HEK293 (cell line): ENCODE measurements at regions not wholly inside any gene's neighbourhood (a gene's known extent, or its start where the extent isn't known, plus 50 kb on each side); places are given as distances from the start of the nearest gene placed in this dataset.

ENCODE experiments used
- CTCF ChIA-PET: fragments of 350-600 bp; formaldehyde crosslinking; extraction: SDS; loops from one replicate; lab custom pipeline; 2021; ENCODE audit warnings: antibody characterized with exemption; lab: Yijun Ruan, JAX
- POLR2A ChIA-PET: fragments of 300-600 bp; formaldehyde crosslinking; extraction: SDS; loops from one replicate; lab custom pipeline; 2020; ENCODE audit warnings: antibody characterized with exemption, inconsistent platforms; lab: Yijun Ruan, JAX
- H3K27ac ChIP-seq: fragments of 200-500 bp; sonication (Bioruptor generic); 2 replicates; pipeline ENCODE4 v1.5.1; 2014; ENCODE audit warnings: low read depth, low read length, control low read depth, inconsistent platforms; ENCODE audit errors: extremely low read depth
- H3K36me3 ChIP-seq, 2 experiments: fragments of 200-500 bp in 1 of 2; sonication (Bioruptor generic) in 1 of 2; 1 replicate in 1 of 2; 2 replicates in 1 of 2; pipeline ENCODE4 v1.5.1; 2014 to 2017; ENCODE audit warnings: inconsistent platforms in 2 of 2, low read length in 2 of 2; ENCODE audit not compliant: control insufficient read depth in 2 of 2, insufficient read depth in 1 of 2
- H3K4me1 ChIP-seq: fragments of 200-500 bp; sonication (Bioruptor generic); 2 replicates; pipeline ENCODE4 v1.5.1; 2014; ENCODE audit warnings: mild to moderate bottlenecking, low read length, inconsistent platforms; ENCODE audit not compliant: control insufficient read depth, insufficient read depth
- H3K4me3 ChIP-seq: 2 replicates; pipeline ENCODE4 v1.5.1; 2011; ENCODE audit warnings: low read depth, mild to moderate bottlenecking, control low read depth, low read length, moderate library complexity
- H3K9me3 ChIP-seq: fragments of 200-500 bp; sonication (Bioruptor generic); 2 replicates; pipeline ENCODE4 v1.5.1; 2014; ENCODE audit warnings: low read depth, low read length, inconsistent platforms; ENCODE audit not compliant: control insufficient read depth, insufficient read depth
- BCL11A ChIP-seq: fragments of 450-650 bp; formaldehyde crosslinking; IDR thresholded peaks from 2 replicates; pipeline ENCODE4 v1.5.1; 2016; ENCODE audit warnings: low read depth, missing biosample characterization, missing genetic modification characterization
- HOXA7 ChIP-seq: sonication (generic); formaldehyde crosslinking; IDR thresholded peaks from 2 replicates; pipeline ENCODE4 v1.8.1; 2022; ENCODE audit warnings: missing genetic modification reagents, borderline replicate concordance
- INSM2 ChIP-seq: fragments of 450-650 bp; formaldehyde crosslinking; IDR thresholded peaks from 2 replicates; pipeline ENCODE4 v1.5.1; 2016; ENCODE audit warnings: missing biosample characterization, missing genetic modification characterization
- MYNN ChIP-seq: fragments of 450-650 bp; formaldehyde crosslinking; IDR thresholded peaks from 2 replicates; pipeline ENCODE4 v1.5.1; 2016; ENCODE audit warnings: missing biosample characterization, missing genetic modification characterization, borderline replicate concordance
- SCRT2 ChIP-seq: fragments of 450-650 bp; formaldehyde crosslinking; IDR thresholded peaks from 2 replicates; pipeline ENCODE4 v1.5.1; 2016; ENCODE audit warnings: missing biosample characterization, missing genetic modification characterization
- SP3 ChIP-seq: fragments of 450-650 bp; formaldehyde crosslinking; IDR thresholded peaks from 2 replicates; pipeline ENCODE4 v1.5.1; 2016; ENCODE audit warnings: missing biosample characterization, missing genetic modification characterization
- TCF7L2 ChIP-seq: IDR thresholded peaks from 2 replicates; pipeline ENCODE4 v1.6.1; 2011; ENCODE audit warnings: low read depth, mild to moderate bottlenecking, inconsistent platforms, low read length, moderate library complexity, borderline replicate concordance
- ZBTB20 ChIP-seq: fragments of 450-650 bp; formaldehyde crosslinking; IDR thresholded peaks from 2 replicates; pipeline ENCODE4 v1.5.1; 2016; ENCODE audit warnings: missing biosample characterization, missing genetic modification characterization
- ZEB2 ChIP-seq: fragments of 450-650 bp; formaldehyde crosslinking; IDR thresholded peaks from 2 replicates; pipeline ENCODE4 v1.5.1; 2016; ENCODE audit warnings: missing biosample characterization, missing genetic modification characterization
- ZNF248 ChIP-seq: fragments of 450-650 bp; formaldehyde crosslinking; IDR thresholded peaks from 2 replicates; pipeline ENCODE4 v1.5.1; 2017; ENCODE audit warnings: missing biosample characterization, missing genetic modification characterization
- ZNF292 ChIP-seq: fragments of 450-650 bp; formaldehyde crosslinking; IDR thresholded peaks from 2 replicates; pipeline ENCODE4 v1.5.1; 2016; ENCODE audit warnings: low read depth, missing biosample characterization, missing genetic modification characterization, borderline replicate concordance
- ZNF311 ChIP-seq: fragments of 450-650 bp; formaldehyde crosslinking; IDR thresholded peaks from 2 replicates; pipeline ENCODE4 v1.5.1; 2017; ENCODE audit warnings: missing biosample characterization, missing genetic modification characterization, borderline replicate concordance
- ZNF366 ChIP-seq: fragments of 450-650 bp; formaldehyde crosslinking; conservative IDR thresholded peaks from 2 replicates; pipeline ENCODE4 v1.5.1; 2016; ENCODE audit warnings: missing biosample characterization, missing genetic modification characterization
- ZNF426 ChIP-seq: fragments of 450-650 bp; formaldehyde crosslinking; IDR thresholded peaks from 2 replicates; pipeline ENCODE4 v1.5.1; 2017; ENCODE audit warnings: missing biosample characterization, missing genetic modification characterization, mild to moderate bottlenecking, inconsistent platforms, moderate library complexity
- ZNF600 ChIP-seq: fragments of 450-650 bp; formaldehyde crosslinking; IDR thresholded peaks from 2 replicates; pipeline ENCODE4 v1.5.1; 2016; ENCODE audit warnings: missing biosample characterization, missing genetic modification characterization
- ZNF610 ChIP-seq: fragments of 450-650 bp; formaldehyde crosslinking; IDR thresholded peaks from 2 replicates; pipeline ENCODE4 v1.5.1; 2016; ENCODE audit warnings: missing biosample characterization, missing genetic modification characterization, borderline replicate concordance
- ZNF624 ChIP-seq: fragments of 450-650 bp; formaldehyde crosslinking; IDR thresholded peaks from 2 replicates; pipeline ENCODE4 v1.5.1; 2017; ENCODE audit warnings: missing biosample characterization, missing genetic modification characterization
- ZNF629 ChIP-seq: fragments of 450-650 bp; formaldehyde crosslinking; IDR thresholded peaks from 2 replicates; pipeline ENCODE4 v1.5.1; 2017; ENCODE audit warnings: missing biosample characterization, missing genetic modification characterization
- ZNF670 ChIP-seq: fragments of 450-650 bp; formaldehyde crosslinking; IDR thresholded peaks from 2 replicates; pipeline ENCODE4 v1.5.1; 2016; ENCODE audit warnings: missing biosample characterization, missing genetic modification characterization, low read depth
- ZNF76 ChIP-seq: fragments of 450-650 bp; formaldehyde crosslinking; IDR thresholded peaks from 2 replicates; pipeline ENCODE4; 2016; ENCODE audit warnings: low read depth, missing biosample characterization, missing genetic modification characterization, borderline replicate concordance
- ZSCAN23 ChIP-seq: fragments of 450-650 bp; formaldehyde crosslinking; IDR thresholded peaks from 2 replicates; pipeline ENCODE4 v1.5.1; 2016; ENCODE audit warnings: missing biosample characterization, missing genetic modification characterization
- TF ChIP-seq, protein P1 (sequence below): fragments of 450-650 bp; formaldehyde crosslinking; IDR thresholded peaks from 2 replicates; pipeline ENCODE4 v1.5.1; 2016; ENCODE audit warnings: missing biosample characterization, missing genetic modification characterization
- TF ChIP-seq, protein P2 (sequence below): fragments of 450-650 bp; formaldehyde crosslinking; IDR thresholded peaks from 2 replicates; pipeline ENCODE4 v1.5.1; 2016; ENCODE audit warnings: missing biosample characterization, missing genetic modification characterization, low read depth
- TF ChIP-seq, protein P3 (sequence below): fragments of 450-650 bp; formaldehyde crosslinking; IDR thresholded peaks from 2 replicates; pipeline ENCODE4 v1.5.1; 2016; ENCODE audit warnings: missing biosample characterization, missing genetic modification characterization

DNA sequence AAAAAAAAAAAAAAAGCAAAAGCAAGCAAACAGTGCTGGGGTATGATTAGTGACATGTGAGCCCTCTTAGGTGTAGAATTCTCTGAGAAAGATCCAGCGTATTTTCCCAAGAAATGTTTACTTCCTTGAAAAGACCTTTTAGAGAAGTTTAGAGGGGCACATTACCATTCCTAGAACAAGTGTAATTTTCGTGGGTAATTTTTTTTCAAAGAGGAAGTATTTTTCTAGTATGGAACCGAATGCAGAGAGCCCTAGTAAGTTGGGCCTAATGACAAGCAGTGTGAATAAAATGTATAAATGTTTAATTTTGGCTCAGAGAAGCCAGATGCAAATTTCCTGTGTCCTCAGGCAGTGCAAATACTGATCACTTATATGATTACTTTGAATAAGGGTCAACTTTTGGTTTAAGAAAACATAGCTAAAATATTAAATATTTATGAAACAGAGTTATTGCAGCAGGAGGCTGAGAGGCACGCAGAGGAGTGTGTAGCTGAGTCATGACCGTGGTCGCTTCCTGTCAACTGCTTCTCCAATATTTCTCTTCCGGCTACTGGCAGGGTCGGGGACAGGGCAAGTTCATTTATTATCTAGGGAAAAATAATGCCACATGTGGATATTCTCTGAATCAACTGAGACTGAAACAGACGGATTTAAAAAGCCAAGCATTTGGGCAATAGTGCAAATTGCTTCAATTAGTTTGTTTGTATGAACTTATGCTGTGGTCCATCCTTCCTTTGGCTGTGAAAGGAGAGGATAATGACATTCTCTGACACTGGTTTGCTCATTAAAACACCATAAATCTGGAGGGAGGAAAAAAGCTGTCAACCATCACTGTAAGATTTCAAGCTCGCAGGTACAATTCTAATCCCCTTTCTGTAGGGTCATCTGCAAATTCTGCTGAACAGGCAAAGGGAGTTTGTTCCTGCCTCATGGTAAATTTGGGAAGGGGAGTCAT is 495.2 kb downstream of the GLRX3 start:
- no peaks in the 10 kb centered on the region for H3K4me1 ChIP-seq
- CTCF ChIA-PET = no interaction called here
- no peak for TF ChIP-seq ZNF624 (tag by site-specific recombination)
- TF ChIP-seq ZBTB20 (tag by site-specific recombination) = no peak
- no peak for TF ChIP-seq ZNF600
- TF ChIP-seq ZNF76 (tag by site-specific recombination) = no peak
- TF ChIP-seq, protein P1, sequence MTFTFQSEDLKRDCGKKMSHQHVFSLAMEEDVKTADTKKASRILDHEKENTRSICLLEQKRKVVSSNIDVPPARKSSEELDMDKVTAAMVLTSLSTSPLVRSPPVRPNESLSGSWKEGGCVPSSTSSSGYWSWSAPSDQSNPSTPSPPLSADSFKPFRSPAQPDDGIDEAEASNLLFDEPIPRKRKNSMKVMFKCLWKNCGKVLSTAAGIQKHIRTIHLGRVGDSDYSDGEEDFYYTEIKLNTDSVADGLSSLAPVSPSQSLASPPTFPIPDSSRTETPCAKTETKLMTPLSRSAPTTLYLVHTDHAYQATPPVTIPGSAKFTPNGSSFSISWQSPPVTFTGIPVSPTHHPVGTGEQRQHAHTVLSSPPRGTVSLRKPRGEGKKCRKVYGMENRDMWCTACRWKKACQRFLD (tag by site-specific recombination) = no peak
- no peak for TF ChIP-seq ZNF610 (tag by site-specific recombination)
- TF ChIP-seq ZNF670 (tag by site-specific recombination) = no peak
- no peak for TF ChIP-seq INSM2 (tag by site-specific recombination)
- no peak for TF ChIP-seq TCF7L2
- no peak for TF ChIP-seq HOXA7 (CRISPR knock-in tag)
- no peak for TF ChIP-seq ZNF292
- TF ChIP-seq ZNF248 (tag by site-specific recombination) = no peak
- TF ChIP-seq, protein P2, sequence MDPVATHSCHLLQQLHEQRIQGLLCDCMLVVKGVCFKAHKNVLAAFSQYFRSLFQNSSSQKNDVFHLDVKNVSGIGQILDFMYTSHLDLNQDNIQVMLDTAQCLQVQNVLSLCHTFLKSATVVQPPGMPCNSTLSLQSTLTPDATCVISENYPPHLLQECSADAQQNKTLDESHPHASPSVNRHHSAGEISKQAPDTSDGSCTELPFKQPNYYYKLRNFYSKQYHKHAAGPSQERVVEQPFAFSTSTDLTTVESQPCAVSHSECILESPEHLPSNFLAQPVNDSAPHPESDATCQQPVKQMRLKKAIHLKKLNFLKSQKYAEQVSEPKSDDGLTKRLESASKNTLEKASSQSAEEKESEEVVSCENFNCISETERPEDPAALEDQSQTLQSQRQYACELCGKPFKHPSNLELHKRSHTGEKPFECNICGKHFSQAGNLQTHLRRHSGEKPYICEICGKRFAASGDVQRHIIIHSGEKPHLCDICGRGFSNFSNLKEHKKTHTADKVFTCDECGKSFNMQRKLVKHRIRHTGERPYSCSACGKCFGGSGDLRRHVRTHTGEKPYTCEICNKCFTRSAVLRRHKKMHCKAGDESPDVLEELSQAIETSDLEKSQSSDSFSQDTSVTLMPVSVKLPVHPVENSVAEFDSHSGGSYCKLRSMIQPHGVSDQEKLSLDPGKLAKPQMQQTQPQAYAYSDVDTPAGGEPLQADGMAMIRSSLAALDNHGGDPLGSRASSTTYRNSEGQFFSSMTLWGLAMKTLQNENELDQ (tag by site-specific recombination) = no peak
- no peak overlapping the region for H3K4me3 ChIP-seq
- POLR2A ChIA-PET = no interaction called here
- H3K9me3 ChIP-seq = no peaks in the 10 kb centered on the region
- H3K27ac ChIP-seq = no peak overlapping the region
- no peaks in the 10 kb centered on the region for H3K36me3 ChIP-seq

DNA sequence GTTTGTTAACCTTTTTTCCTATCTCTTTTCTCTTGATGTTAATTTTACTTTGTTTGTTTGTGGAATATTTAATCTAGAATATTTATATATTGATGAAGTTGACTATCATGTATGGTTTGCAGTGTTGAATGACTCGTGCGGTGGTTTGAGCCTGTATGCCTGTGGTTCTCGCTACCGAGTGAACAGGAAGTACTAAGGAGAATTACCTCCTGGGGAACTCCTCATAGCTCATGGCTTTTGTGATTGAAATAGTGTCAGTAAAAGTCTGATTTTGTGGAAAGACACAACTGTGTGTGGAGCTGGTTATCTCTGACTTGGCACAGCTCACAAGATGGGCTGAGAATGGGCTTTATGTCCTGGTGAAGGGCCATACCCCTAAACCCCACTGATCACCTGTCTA is 498.6 kb downstream of the GLRX3 start:
- no peak overlapping the region for H3K4me3 ChIP-seq
- H3K27ac ChIP-seq = no peak overlapping the region
- no peaks in the 10 kb centered on the region for H3K9me3 ChIP-seq
- TF ChIP-seq ZNF366 (tag by site-specific recombination) = no peak
- no peak for TF ChIP-seq ZNF426 (tag by site-specific recombination)
- TF ChIP-seq SP3 = no peak
- no peak for TF ChIP-seq SCRT2
- TF ChIP-seq ZSCAN23 (tag by site-specific recombination) = no peak
- no peak for TF ChIP-seq ZEB2 (tag by site-specific recombination)
- no peak for TF ChIP-seq ZNF311 (tag by site-specific recombination)
- TF ChIP-seq ZBTB20 (tag by site-specific recombination) = no peak
- TF ChIP-seq, protein P3, sequence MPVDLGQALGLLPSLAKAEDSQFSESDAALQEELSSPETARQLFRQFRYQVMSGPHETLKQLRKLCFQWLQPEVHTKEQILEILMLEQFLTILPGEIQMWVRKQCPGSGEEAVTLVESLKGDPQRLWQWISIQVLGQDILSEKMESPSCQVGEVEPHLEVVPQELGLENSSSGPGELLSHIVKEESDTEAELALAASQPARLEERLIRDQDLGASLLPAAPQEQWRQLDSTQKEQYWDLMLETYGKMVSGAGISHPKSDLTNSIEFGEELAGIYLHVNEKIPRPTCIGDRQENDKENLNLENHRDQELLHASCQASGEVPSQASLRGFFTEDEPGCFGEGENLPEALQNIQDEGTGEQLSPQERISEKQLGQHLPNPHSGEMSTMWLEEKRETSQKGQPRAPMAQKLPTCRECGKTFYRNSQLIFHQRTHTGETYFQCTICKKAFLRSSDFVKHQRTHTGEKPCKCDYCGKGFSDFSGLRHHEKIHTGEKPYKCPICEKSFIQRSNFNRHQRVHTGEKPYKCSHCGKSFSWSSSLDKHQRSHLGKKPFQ = no peak
- no peak for TF ChIP-seq INSM2 (tag by site-specific recombination)
- no peak for TF ChIP-seq BCL11A (tag by site-specific recombination)
- TF ChIP-seq ZNF629 (tag by site-specific recombination) = no peak
- no peak for TF ChIP-seq MYNN (tag by site-specific recombination)
- H3K4me1 ChIP-seq = no peaks in the 10 kb centered on the region
- no peaks in the 10 kb centered on the region for H3K36me3 ChIP-seq
- POLR2A ChIA-PET = no interaction called here
- CTCF ChIA-PET = no interaction called here
